ENCODE measurements at regions not wholly inside any gene's neighbourhood (a gene's known extent, or its start where the extent isn't known, plus 50 kb on each side); places are given as distances from the start of the nearest gene placed in this dataset.

- in situ Hi-C loops (cut with MboI; ENCODE audit: low pct_unique_long_range_greater_than_20kb in 2 of 9, low sequenced_read_pairs in 9 of 9, unreplicated experiment in 9 of 9): loop anchor here in 1 of 9 experiments (25.0 kb wide), 1 partner anchor 105 kb away; no protein-coding TSS in a partner anchor
These were observed 88.7 kb upstream of the SHB start for GRCh38 chr9:38157711-38158110.

GRCh38 chr9:38154501-38155421 lies 85.7 kb upstream of the SHB start:
- WGBS, 10 experiments: 7 to 100% (median 43%) methylated on average over 1 to 5 of the region's 8 CpGs; no CpG with 5 or more reads in 2 of the 10 experiments
- H3K27ac ChIP-seq: no peak overlapping the region
- in situ Hi-C loops (cut with MboI; ENCODE audit: low pct_unique_long_range_greater_than_20kb in 2 of 9, low sequenced_read_pairs in 9 of 9, unreplicated experiment in 9 of 9): loop anchor here in 1 of 9 experiments (25.0 kb wide), 1 partner anchor 108 kb away; no protein-coding TSS in a partner anchor
- peak in 5 of 8 experiments; percentile 56 to 78 (median 67) for ATAC-seq (replicated peaks in 6 of 8)
- H3K4me1 ChIP-seq (replicated peaks in 1 of 2): peaks cover 8 to 18% of the 10 kb centered on the region in 2 donors
- H3K4me3 ChIP-seq: no peak overlapping the region

More at GRCh38 chr9:38157711-38158110, 88.7 kb upstream of the SHB start:
- no peak overlapping the region for H3K27ac ChIP-seq
- WGBS, 10 experiments: 0 to 60% (median 42%) methylated on average over 1 to 2 of the region's 2 CpGs; no CpG with 5 or more reads in 5 of the 10 experiments
- peaks cover 5 to 10% of the 10 kb centered on the region in 2 donors for H3K4me1 ChIP-seq (replicated peaks in 1 of 2)
- ATAC-seq (replicated peaks in 6 of 8): no peak
- H3K4me3 ChIP-seq: no peak overlapping the region

DNA sequence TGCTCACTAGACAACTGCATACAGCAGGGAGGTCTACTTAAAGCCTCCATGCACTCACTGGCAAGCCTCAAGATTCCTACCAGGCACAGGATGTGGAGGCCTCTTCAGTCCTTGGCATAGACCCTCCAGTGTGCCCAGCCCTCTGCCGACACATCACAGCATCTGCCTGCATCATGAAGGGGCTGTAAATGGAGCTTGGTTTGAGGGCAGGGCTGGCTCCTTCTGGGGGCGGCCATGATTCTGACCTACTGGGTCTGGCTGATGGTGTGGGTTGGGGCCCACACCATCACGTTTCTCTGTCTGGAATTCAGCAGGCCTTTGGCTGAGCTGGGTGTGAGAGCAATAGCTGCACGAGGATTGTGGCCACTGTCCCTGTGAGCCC lies 84.9 kb upstream of the SHB start:
- 0 to 78% (median 56%) methylated on average over 1 to 3 of the region's 4 CpGs; no CpG with 5 or more reads in 6 of the 10 experiments for WGBS, 10 experiments
- H3K27ac ChIP-seq: no peak overlapping the region
- in situ Hi-C loops (cut with MboI; ENCODE audit: low pct_unique_long_range_greater_than_20kb in 2 of 9, low sequenced_read_pairs in 9 of 9, unreplicated experiment in 9 of 9): loop anchor here in 1 of 9 experiments (25.0 kb wide), 1 partner anchor 108 kb away; no protein-coding TSS in a partner anchor
- no peak for ATAC-seq (replicated peaks in 6 of 8)
- no peak overlapping the region for H3K4me3 ChIP-seq
- peaks cover 8 to 18% of the 10 kb centered on the region in 2 donors for H3K4me1 ChIP-seq (replicated peaks in 1 of 2)

DNA sequence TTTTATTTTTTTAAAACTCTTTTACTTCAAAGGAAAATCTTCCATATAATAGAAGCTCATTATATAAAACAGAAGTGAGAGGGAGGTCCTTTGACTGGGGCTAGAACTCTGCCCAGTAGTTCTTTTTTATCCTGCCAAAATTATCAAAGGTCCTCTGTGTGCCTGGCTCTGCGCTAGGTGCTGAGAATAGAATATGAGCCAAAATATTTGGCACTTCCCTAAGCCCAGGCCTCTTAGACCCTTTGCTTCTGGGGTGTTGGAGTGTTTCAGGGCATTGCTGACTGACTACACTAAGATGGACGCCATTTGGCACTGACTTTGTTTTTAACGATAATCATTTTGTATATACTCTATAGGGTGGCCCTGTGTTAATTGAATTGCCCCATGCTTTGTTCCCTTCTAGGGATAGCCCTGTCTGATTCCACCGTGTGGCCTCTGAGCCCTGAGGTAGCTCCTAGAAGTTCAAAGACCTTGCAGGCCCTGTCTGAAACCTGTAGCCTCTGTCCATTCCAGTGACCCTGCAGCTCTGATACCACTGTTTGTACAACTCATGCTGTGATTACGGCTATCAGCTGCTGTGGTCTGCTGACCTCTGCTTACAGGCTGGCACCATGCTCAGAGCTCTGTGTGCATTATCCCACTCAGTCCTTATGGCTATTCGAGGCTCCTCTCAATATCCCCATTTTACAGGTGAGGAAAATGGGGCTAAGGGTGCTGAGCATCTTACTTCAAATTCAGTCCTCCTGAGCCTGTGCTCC lies 84.3 kb upstream of the SHB start:
- Histone ChIP-seq H3K4me3 (no peak overlapping the region), H3K4me1 (replicated peaks in 1 of 2) (peaks cover 8 to 18% of the 10 kb centered on the region in 2 donors), H3K27ac (no peak overlapping the region)
- 48 to 100% (median 81%) methylated on average over 1 to 6 of the region's 6 CpGs; no CpG with 5 or more reads in 2 of the 10 experiments for WGBS, 10 experiments
- ATAC-seq (replicated peaks in 6 of 8): no peak
- in situ Hi-C loops (cut with MboI; ENCODE audit: low pct_unique_long_range_greater_than_20kb in 2 of 9, low sequenced_read_pairs in 9 of 9, unreplicated experiment in 9 of 9): loop anchor here in 1 of 9 experiments (25.0 kb wide), 1 partner anchor 109 kb away; no protein-coding TSS in a partner anchor

DNA sequence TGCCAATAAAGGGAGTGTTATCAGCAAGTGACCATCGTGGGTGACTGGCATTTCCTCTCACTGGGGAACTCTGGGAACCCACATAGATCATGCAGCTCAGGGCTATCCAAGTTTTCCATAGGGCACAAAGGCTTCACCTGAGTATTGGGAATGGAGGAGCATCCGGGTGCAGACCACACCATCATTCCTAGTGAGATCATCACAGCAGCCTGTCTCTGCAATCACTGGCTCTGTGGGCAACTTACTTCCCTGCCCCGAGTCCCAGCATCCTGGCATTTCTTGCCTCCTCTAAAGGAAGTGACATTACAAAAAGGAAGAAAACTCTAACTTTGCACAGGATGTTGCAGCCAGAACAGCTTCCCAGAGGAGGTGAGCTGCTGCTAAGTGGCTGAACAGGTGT lies 80.6 kb upstream of the SHB start:
- 14 to 92% (median 48%) methylated on average over 1 to 2 of the region's 3 CpGs; no CpG with 5 or more reads in 6 of the 10 experiments for WGBS, 10 experiments
- in situ Hi-C loops (cut with MboI; ENCODE audit: low pct_unique_long_range_greater_than_20kb in 2 of 9, low sequenced_read_pairs in 9 of 9, unreplicated experiment in 9 of 9): loop anchor here in 2 of 9 experiments (25.0 kb wide), 2 partner anchors 112 to 113 kb away; no protein-coding TSS in a partner anchor
- Histone ChIP-seq H3K4me1 (replicated peaks in 1 of 2) (peaks cover 5 to 11% of the 10 kb centered on the region in 2 donors), H3K4me3 (no peak overlapping the region), H3K27ac (no peak overlapping the region)
- peak in 1 of 8 experiments; percentile 30 for ATAC-seq (replicated peaks in 6 of 8)

GRCh38 chr9:38146844-38147243 lies 77.8 kb upstream of the SHB start:
- in situ Hi-C loops (cut with MboI; ENCODE audit: low pct_unique_long_range_greater_than_20kb in 2 of 9, low sequenced_read_pairs in 9 of 9, unreplicated experiment in 9 of 9): loop anchor here in 1 of 9 experiments (25.0 kb wide), 1 partner anchor 110 kb away; no protein-coding TSS in a partner anchor

DNA sequence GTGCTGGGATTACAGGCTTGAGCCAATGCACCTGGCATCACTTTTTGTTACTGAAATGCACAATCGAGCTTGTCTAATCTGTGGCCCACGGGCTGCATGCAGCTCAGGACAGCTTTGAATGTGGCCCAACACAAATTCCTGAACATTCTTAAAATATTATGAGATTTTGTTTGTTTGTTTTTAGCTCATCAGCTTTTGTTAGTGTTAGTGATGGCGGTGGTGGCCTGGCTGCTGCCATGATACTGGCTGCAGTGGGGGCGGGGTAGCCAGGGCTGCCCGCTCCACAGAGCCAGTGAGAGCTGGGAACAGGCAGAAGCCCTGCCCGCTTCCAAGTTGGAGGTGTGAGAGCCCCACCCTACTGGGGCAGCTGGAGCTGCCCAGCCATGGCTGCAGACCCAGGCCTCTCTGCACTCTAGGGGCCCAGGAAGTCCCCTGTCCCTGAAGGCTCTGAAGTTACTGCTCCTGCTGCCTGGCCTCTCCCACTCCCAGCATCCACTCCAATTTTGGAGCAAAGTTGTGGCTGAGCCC lies 76.6 kb upstream of the SHB start:
- Histone ChIP-seq H3K4me3 (no peak overlapping the region), H3K4me1 (replicated peaks in 1 of 2) (peaks cover 0 to 13% of the 10 kb centered on the region in 2 donors), H3K27ac (no peak overlapping the region)
- no peak for ATAC-seq (replicated peaks in 6 of 8)
- WGBS, 10 experiments: 64 to 91% (median 80%) methylated on average over 1 to 5 of the region's 6 CpGs; no CpG with 5 or more reads in 5 of the 10 experiments
- in situ Hi-C loops (cut with MboI; ENCODE audit: low pct_unique_long_range_greater_than_20kb in 2 of 9, low sequenced_read_pairs in 9 of 9, unreplicated experiment in 9 of 9): loop anchor here in 1 of 9 experiments (25.0 kb wide), 1 partner anchor 108 kb away; no protein-coding TSS in a partner anchor

More at GRCh38 chr9:38146844-38147243, 77.8 kb upstream of the SHB start:
- no peak for ATAC-seq (replicated peaks in 6 of 8)
- H3K4me1 ChIP-seq (replicated peaks in 1 of 2): peaks cover 3 to 19% of the 10 kb centered on the region in 2 donors
- no peak overlapping the region for H3K27ac ChIP-seq
- 33 to 78% (median 45%) methylated on average over 1 to 3 of the region's 8 CpGs; no CpG with 5 or more reads in 6 of the 10 experiments for WGBS, 10 experiments
- H3K4me3 ChIP-seq: no peak overlapping the region

DNA sequence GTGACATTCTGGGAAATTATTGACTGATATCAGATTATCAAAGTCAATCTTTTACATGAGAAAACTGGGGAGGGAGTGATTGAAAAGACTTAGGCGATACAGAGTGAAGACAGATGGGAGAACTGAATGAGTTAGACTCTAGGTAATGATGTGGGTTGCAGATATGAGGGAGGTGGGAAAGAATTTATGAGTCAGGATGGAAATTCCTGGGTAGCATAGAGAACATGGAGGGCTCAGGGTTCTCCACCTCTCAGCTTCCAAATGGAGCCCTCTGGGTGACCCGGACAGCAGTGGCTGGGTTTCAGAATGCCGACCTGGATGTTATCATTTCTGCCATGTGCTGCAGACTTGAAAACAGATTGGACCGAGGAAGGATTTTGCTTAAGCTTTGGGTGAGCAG lies 75.4 kb upstream of the SHB start:
- no peak overlapping the region for H3K27ac ChIP-seq
- ATAC-seq (replicated peaks in 6 of 8): no peak
- in situ Hi-C loops (cut with MboI; ENCODE audit: low pct_unique_long_range_greater_than_20kb in 2 of 9, low sequenced_read_pairs in 9 of 9, unreplicated experiment in 9 of 9): loop anchor here in 1 of 9 experiments (25.0 kb wide), 1 partner anchor 107 kb away; no protein-coding TSS in a partner anchor
- WGBS, 10 experiments: 17 to 83% (median 68%) methylated on average over 1 to 4 of the region's 4 CpGs; no CpG with 5 or more reads in 3 of the 10 experiments
- H3K4me1 ChIP-seq (replicated peaks in 1 of 2): peaks cover 0 to 10% of the 10 kb centered on the region in 2 donors
- H3K4me3 ChIP-seq: no peak overlapping the region

DNA sequence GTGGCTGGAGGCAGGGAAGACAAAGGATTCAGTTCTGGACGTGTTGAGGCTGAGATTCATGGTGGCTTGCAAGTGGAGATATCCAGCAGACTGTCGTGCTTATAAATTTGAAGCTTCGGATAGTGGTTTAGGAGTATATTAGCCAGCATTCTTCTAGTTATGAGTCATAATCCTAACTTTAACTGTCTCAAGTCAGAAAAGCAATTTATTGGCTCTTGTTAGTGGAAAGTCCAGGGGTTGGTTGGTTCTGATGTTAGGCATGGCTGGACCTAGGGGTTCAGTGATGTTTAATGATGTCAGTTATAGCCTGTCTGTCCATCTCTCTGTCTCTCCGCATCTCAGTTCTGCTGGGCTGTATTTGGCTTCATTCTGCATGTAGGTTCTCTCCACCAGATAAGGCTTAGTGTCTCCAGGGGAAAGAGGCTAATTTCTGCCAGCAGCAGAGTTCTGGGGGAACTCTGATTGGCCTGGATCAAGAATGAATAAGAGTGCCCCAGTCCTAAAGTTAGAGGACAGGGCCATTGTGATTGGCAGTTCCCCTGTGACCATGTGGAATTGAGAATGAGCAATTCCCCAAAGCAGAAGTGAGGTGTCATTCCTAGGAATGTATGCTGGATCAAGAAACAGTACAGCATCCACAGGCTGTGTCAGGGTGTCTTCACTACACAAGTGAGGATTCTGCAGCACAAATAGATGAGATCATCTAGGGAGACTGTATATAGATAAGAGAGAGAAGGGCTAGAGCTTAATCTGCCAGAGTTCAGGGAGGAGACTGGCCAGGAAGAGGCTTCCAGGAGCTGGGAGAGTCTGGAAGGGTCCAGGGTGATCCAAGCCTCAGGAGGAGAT lies 72.9 kb upstream of the SHB start:
- peaks cover 0 to 10% of the 10 kb centered on the region in 2 donors for H3K4me1 ChIP-seq (replicated peaks in 1 of 2)
- no peak overlapping the region for H3K27ac ChIP-seq
- in situ Hi-C loops (cut with MboI; ENCODE audit: low pct_unique_long_range_greater_than_20kb in 2 of 9, low sequenced_read_pairs in 9 of 9, unreplicated experiment in 9 of 9): loop anchor here in 1 of 9 experiments (25.0 kb wide), 1 partner anchor 105 kb away; no protein-coding TSS in a partner anchor
- 10 to 100% (median 58%) methylated on average over 1 to 3 of the region's 4 CpGs; no CpG with 5 or more reads in 3 of the 10 experiments for WGBS, 10 experiments
- peak; percentile 16 to 96 (median 84) for ATAC-seq (replicated peaks in 6 of 8)
- H3K4me3 ChIP-seq: no peak overlapping the region

DNA sequence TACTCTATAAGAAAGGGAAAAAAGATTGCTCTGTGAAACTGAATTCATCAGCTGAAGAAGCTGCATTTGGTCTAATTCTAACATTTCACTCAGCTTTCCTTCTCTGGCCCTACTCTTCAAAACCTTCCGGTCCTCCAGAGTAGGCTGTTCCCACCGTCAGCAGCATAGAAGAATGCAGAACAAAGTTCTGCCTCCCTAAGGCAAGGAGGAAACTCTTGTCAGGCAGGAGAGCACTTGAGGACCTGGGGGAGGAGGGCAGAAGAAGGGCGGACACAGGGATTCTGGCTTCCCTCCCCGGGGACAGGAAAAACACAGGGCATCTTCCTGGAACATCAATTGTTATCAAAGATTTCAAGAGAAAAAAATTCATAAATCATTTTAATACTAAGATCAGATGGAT lies 69.2 kb upstream of the SHB start:
- H3K27ac ChIP-seq: no peak overlapping the region
- no peak for ATAC-seq (replicated peaks in 6 of 8)
- H3K4me1 ChIP-seq (replicated peaks in 1 of 2): peaks cover 0 to 7% of the 10 kb centered on the region in 2 donors
- no peak overlapping the region for H3K4me3 ChIP-seq
- in situ Hi-C loops (cut with MboI; ENCODE audit: low pct_unique_long_range_greater_than_20kb in 2 of 9, low sequenced_read_pairs in 9 of 9, unreplicated experiment in 9 of 9): loop anchor here in 1 of 9 experiments (25.0 kb wide), 1 partner anchor 101 kb away; no protein-coding TSS in a partner anchor
- 30 to 100% (median 68%) methylated on average over 1 to 4 of the region's 4 CpGs; no CpG with 5 or more reads in 2 of the 10 experiments for WGBS, 10 experiments

- Histone ChIP-seq H3K4me3 (no peak overlapping the region), H3K27ac (no peak overlapping the region), H3K4me1 (replicated peaks in 1 of 2) (peaks cover 0 to 9% of the 10 kb centered on the region in 2 donors)
- in situ Hi-C loops (cut with MboI; ENCODE audit: low pct_unique_long_range_greater_than_20kb in 2 of 9, low sequenced_read_pairs in 9 of 9, unreplicated experiment in 9 of 9): loop anchor here in 1 of 9 experiments (25.0 kb wide), 1 partner anchor 100 kb away; no protein-coding TSS in a partner anchor
- no peak for ATAC-seq (replicated peaks in 6 of 8)
- WGBS, 10 experiments: 13 to 100% (median 55%) methylated on average over 1 to 2 of the region's 5 CpGs; no CpG with 5 or more reads in 1 of the 10 experiments
These were observed 68.3 kb upstream of the SHB start for GRCh38 chr9:38137342-38137741.
